ENCODE measurements at regions not wholly inside any gene's neighbourhood (a gene's known extent, or its start where the extent isn't known, plus 50 kb on each side); places are given as distances from the start of the nearest gene placed in this dataset.

- no peak for TF ChIP-seq REST (IDR thresholded peaks at IDR 0.05)
- no peak for TF ChIP-seq ATF3 (IDR thresholded peaks at IDR 0.05)
- TF ChIP-seq RXRA (IDR thresholded peaks at IDR 0.05): no peak
- TF ChIP-seq RAD21 (IDR thresholded peaks at IDR 0.05): no peak
- TF ChIP-seq FOXA1 (IDR thresholded peaks at IDR 0.05): no peak
- no peak for TF ChIP-seq SP1 (IDR thresholded peaks at IDR 0.05)
- no peak for TF ChIP-seq MAX (IDR thresholded peaks at IDR 0.05)
These were observed 97.1 kb upstream of the PRDM1 start (continued) for GRCh38 chr6:105988812-105989577.

DNA sequence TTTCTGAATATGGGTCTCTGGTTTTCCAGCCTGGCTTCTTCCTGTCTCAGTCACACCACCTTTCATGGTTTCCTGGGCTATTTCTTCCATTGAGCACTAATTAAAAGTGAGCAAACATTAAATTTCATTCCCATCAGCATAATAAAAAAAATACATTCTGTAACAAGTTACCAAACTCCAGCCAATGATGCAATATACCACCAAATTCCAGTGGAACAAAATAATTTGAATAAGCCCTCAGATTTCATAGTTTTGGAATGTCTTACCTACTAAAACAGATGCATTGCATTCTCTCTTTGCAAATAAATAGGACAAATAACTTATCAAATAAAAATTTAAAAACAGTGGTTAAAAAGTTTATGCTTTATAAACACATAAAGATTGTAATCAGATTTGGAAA lies 97.8 kb upstream of the PRDM1 start:
- Histone ChIP-seq H3K27me3 (ENCODE audit: control insufficient read depth in 4 of 4, insufficient read depth in 4 of 4, low read length in 3 of 4) (peaks cover 0 to 11% (median 3%) of the 10 kb centered on the region in 4 donors), H3K27ac (ENCODE audit: low read depth in 1 of 2, low read length in 2 of 2) (no peak overlapping the region), H3K36me3 (ENCODE audit: control insufficient read depth in 4 of 4, insufficient read depth in 3 of 4, low read depth in 1 of 4, low read length in 3 of 4) (no peaks in the 10 kb centered on the region), H3K4me1 (ENCODE audit: control insufficient read depth in 4 of 4, insufficient read depth in 4 of 4, low read length in 3 of 4) (peaks cover 0 to 24% (median 12%) of the 10 kb centered on the region in 4 donors), H3K9me3 (ENCODE audit: control insufficient read depth in 4 of 4, low read length in 3 of 4) (no peaks in the 10 kb centered on the region), H3K4me3 (ENCODE audit: low read depth in 1 of 3, low read length in 3 of 3) (no peak overlapping the region), H3K9ac (ENCODE audit: low read depth in 1 of 2, low read length in 2 of 2) (no peak overlapping the region)
- no peak for DNase-seq (ENCODE audit: low spot score)
- TF ChIP-seq TAF1 (conservative IDR thresholded peaks at IDR 0.05) (no peak), FOXA2 (IDR thresholded peaks at IDR 0.05) (no peak), HNF4G (IDR thresholded peaks at IDR 0.05) (no peak), REST (IDR thresholded peaks at IDR 0.05) (no peak), RXRA (IDR thresholded peaks at IDR 0.05) (no peak), ZBTB33 (IDR thresholded peaks at IDR 0.05) (no peak), SP1 (IDR thresholded peaks at IDR 0.05) (no peak), ATF3 (IDR thresholded peaks at IDR 0.05) (no peak), MAX (IDR thresholded peaks at IDR 0.05) (no peak), EGR1 (IDR thresholded peaks at IDR 0.05; ENCODE audit: low read depth in 2 of 2) (no peak), HNF4A (conservative IDR thresholded peaks at IDR 0.05) (no peak), GABPA (IDR thresholded peaks at IDR 0.05 in 1 of 2, conservative IDR thresholded peaks at IDR 0.05 in 1 of 2) (no peak)
- TF ChIP-seq, protein P1, sequence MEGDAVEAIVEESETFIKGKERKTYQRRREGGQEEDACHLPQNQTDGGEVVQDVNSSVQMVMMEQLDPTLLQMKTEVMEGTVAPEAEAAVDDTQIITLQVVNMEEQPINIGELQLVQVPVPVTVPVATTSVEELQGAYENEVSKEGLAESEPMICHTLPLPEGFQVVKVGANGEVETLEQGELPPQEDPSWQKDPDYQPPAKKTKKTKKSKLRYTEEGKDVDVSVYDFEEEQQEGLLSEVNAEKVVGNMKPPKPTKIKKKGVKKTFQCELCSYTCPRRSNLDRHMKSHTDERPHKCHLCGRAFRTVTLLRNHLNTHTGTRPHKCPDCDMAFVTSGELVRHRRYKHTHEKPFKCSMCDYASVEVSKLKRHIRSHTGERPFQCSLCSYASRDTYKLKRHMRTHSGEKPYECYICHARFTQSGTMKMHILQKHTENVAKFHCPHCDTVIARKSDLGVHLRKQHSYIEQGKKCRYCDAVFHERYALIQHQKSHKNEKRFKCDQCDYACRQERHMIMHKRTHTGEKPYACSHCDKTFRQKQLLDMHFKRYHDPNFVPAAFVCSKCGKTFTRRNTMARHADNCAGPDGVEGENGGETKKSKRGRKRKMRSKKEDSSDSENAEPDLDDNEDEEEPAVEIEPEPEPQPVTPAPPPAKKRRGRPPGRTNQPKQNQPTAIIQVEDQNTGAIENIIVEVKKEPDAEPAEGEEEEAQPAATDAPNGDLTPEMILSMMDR (IDR thresholded peaks at IDR 0.05; ENCODE audit: low read depth, low read length, missing input control): no peak
